GM12878 (cell line): ENCODE measurements at regions not wholly inside any gene's neighbourhood (a gene's known extent, or its start where the extent isn't known, plus 50 kb on each side); places are given as distances from the start of the nearest gene placed in this dataset.

Experiments used
- GATAD2B ChIP-seq: fragments of 450-650 bp; conservative IDR thresholded peaks from 2 replicates; pipeline ENCODE4 v1.6.1; 2017; ENCODE audit warnings: low read depth, mild to moderate bottlenecking, moderate library complexity
- MXI1 ChIP-seq: fragments of 150-350 bp; IDR thresholded peaks from 2 replicates; pipeline ENCODE4 v1.6.1; 2011; ENCODE audit warnings: low read depth, mild to moderate bottlenecking, inconsistent platforms, low read length, improper control_type of control experiment
- NFYA ChIP-seq: IDR thresholded peaks from 2 replicates; pipeline ENCODE4 v1.6.1; 2011; ENCODE audit warnings: low read depth, mild to moderate bottlenecking, low read length, improper control_type of control experiment, borderline replicate concordance
- ZNF592 ChIP-seq: fragments of 450-650 bp; IDR thresholded peaks from 2 replicates; pipeline ENCODE4 v1.6.1; 2017; ENCODE audit warnings: mild to moderate bottlenecking, moderate library complexity
- ZNF622 ChIP-seq: fragments of 450-650 bp; IDR thresholded peaks from 2 replicates; pipeline ENCODE4 v1.6.1; 2017; ENCODE audit warnings: mild to moderate bottlenecking, inconsistent platforms
- ZNF687 ChIP-seq: fragments of 450-650 bp; IDR thresholded peaks from 2 replicates; pipeline ENCODE4 v1.6.1; 2017; ENCODE audit warnings: mild to moderate bottlenecking, moderate library complexity

GRCh38 chr18:77671456-77672167, 422.0 kb downstream of the GALR1 start (continued):
- TF ChIP-seq ZNF622, result no peak
- no peak for TF ChIP-seq ZNF687
- no peak for TF ChIP-seq ZNF592
- no peak for TF ChIP-seq GATAD2B
- TF ChIP-seq NFYA, result no peak
- no peak for TF ChIP-seq MXI1
